ENCODE measurements at regions not wholly inside any gene's neighbourhood (a gene's known extent, or its start where the extent isn't known, plus 50 kb on each side); places are given as distances from the start of the nearest gene placed in this dataset.

DNA sequence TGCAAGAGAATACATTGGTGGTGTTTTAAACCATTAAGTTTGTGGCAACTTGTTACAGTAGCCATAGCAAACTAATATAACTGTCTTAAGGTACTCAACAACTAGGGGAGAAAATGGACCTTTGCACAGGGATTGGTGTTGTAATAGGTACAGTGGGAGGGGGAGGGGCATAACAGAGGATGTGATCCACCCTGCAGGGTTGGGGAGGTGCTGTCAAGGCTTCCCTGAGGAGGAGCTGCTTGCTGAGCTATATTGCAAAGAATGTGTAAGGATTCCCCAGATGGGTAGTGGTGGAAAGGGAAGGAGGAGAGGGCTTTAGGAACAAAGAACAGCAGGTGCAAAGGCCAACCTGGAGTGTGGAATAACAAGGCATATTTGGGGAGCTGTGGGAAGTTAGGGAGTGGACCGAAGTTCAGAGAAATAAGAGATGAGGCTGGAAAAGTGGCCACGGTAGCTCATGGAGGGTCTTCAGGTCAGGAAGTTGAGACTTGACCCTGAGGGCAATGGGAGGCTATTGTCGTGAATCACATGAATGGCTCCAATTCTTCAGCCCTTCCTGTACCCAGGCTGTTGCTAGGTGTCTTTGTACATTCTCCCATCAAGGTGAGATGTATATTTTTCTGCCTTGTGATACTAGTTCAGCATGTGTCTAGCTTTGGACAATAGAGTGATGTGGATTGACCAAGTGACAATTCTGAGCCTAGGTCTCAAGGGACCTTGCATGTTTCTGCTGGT, 168.6 kb upstream of the CSF3R start:
- TF ChIP-seq, protein P1, sequence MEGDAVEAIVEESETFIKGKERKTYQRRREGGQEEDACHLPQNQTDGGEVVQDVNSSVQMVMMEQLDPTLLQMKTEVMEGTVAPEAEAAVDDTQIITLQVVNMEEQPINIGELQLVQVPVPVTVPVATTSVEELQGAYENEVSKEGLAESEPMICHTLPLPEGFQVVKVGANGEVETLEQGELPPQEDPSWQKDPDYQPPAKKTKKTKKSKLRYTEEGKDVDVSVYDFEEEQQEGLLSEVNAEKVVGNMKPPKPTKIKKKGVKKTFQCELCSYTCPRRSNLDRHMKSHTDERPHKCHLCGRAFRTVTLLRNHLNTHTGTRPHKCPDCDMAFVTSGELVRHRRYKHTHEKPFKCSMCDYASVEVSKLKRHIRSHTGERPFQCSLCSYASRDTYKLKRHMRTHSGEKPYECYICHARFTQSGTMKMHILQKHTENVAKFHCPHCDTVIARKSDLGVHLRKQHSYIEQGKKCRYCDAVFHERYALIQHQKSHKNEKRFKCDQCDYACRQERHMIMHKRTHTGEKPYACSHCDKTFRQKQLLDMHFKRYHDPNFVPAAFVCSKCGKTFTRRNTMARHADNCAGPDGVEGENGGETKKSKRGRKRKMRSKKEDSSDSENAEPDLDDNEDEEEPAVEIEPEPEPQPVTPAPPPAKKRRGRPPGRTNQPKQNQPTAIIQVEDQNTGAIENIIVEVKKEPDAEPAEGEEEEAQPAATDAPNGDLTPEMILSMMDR (conservative IDR thresholded peaks at IDR 0.05; ENCODE audit: low read length), result no peak
- DNase-seq (ENCODE audit: low read depth), result no peak
- H3K4me3 ChIP-seq (ENCODE audit: low read length), result no peak overlapping the region

DNA sequence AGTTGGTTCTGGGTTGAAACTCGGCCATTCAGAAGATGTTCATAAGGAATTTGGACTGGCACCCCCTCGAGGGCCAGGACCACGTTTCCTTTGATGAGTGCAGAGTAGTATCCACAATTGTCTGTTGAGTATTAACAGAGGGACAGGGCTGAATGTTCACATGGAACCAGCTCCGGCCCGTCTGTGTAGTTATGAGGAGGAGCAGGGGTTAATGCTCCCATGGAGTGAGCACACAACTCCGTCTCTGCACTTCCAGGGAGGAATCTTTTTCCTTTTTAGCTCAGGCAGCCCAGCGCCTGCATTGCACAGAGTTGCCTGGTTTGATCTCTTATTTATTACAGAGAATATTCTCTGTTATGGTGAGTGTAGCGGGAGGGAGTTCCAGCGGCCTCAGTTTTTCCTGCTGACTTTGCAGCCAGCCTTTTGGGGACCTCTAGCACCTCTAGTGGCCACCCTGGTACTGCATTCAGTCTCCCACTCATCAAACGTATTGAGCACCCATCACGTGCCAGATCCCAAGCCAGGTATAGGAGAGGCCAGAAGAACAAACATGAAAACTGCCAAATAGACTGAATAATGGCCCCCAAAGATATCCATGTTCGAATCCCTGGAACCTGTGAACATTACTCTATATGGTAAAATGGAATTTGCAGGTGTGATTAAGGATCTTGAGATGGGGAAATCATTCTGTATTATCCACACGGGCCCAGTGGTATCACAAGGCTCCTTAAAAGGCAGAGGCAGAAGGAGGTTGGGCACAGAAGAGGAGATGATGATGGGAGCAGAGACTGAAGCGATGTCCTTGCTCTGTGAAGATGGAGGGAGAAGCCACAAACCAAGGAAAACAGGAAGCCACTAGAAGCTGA, 167.7 kb upstream of the CSF3R start:
- peak; percentile 36 for DNase-seq (ENCODE audit: low read depth)
- TF ChIP-seq, protein P1 (conservative IDR thresholded peaks at IDR 0.05; ENCODE audit: low read length), result peak; percentile 88

DNA sequence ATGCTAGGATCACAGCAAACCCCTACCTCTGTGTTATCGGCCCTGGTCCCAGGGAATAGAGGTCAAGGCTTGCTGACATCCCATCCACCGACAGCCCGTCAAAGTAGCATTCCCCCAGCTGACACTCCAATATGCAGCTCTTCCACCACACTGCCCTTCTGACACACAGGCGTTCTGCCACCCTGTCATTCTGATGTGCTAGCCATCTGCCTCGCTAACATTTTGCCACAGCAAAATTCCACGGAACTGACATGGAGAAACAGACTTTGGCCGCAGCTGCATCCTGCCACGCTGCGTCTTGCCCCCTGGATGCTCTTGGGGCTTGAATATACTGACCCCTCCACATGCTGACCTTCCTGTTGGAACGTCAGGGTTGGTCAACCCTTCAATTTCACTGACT, 163.2 kb upstream of the CSF3R start:
- DNase-seq (ENCODE audit: low read depth), result no peak
- TF ChIP-seq, protein P1 (conservative IDR thresholded peaks at IDR 0.05; ENCODE audit: low read length), result no peak
- no peak overlapping the region for H3K4me3 ChIP-seq (ENCODE audit: low read length)

More for the DNA sequence above, 167.7 kb upstream of the CSF3R start:
- no peak overlapping the region for H3K4me3 ChIP-seq (ENCODE audit: low read length)

DNA sequence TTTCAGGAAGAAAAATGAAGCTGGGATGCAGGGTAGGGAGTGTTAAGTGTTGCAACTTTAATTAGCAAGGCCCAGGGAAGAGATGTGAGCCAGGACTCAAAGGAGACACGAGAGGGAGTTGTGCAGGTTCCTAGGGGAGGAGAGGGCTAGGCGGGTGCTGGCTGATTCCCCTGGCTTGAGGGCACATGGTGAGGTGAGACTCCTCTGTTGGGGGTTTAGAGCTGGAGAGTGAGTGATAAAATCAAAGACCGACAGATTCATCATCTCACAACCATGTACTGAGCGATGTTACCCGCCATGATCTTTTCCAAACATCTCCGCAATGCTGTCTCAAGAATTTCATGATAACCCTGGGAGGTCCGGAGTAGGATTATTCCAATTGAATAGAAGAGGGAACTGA, 161.8 kb upstream of the CSF3R start:
- H3K4me3 ChIP-seq (ENCODE audit: low read length), result no peak overlapping the region
- TF ChIP-seq, protein P1 (conservative IDR thresholded peaks at IDR 0.05; ENCODE audit: low read length), result no peak
- DNase-seq (ENCODE audit: low read depth), result no peak

DNA sequence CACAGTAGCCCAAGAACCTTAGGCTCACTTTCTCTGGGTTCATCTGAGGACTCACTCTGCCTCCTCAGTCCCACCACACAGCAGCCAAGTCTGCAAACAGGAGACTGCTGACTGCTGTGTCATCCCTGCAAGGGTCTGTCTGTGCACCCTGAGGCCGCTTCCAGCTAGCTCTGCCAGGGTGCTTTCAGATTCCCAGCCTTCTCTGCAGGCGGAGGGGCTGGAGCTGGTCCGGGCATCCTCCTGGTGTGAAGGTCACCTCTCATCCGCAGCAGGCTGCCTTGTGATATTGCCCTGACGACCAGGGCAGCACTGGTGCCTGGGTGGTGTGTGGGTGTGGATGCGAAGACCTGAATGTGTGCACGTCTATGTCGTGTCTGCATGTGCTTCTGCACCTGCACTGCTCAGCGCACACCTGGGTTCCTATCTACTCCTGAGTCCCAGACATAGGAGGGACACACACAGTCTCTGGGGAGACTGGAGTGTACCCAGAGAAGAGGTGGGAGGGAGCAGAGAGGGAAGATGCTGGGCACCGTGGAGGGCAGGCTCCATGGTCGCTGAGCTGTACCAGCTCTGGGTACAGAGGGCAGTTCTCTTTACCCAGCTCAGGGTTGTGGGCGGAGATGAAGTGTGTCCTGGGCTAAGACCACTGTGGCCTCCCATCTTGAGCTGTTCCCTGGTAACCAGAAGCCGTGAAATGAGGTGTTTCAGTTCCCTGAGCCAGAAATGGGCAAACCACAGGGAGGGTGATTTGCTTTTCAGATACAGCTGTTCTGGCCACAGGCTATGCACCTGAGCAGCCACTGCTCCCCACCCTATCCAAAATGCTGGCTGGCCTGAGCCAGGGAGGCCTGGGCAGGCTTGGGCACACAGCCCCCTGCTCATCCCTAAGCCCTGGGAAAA, 160.9 kb upstream of the CSF3R start:
- TF ChIP-seq, protein P1 (conservative IDR thresholded peaks at IDR 0.05; ENCODE audit: low read length), result no peak
- DNase-seq (ENCODE audit: low read depth), result no peak
- no peak overlapping the region for H3K4me3 ChIP-seq (ENCODE audit: low read length)

GRCh38 chr1:36642802-36643201, 160.1 kb upstream of the CSF3R start:
- H3K4me3 ChIP-seq (ENCODE audit: low read length), result no peak overlapping the region
- DNase-seq (ENCODE audit: low read depth), result no peak
- TF ChIP-seq, protein P1 (conservative IDR thresholded peaks at IDR 0.05; ENCODE audit: low read length), result no peak
